A549 (cell line): ENCODE measurements at regions not wholly inside any gene's neighbourhood (a gene's known extent, or its start where the extent isn't known, plus 50 kb on each side); places are given as distances from the start of the nearest gene placed in this dataset.

Experiments
- CEBPB ChIP-seq, 2 experiments: fragments of >200 bp in 1 of 2; sonication (Bioruptor Twin) in 1 of 2; formaldehyde crosslinking in 1 of 2; IDR thresholded peaks; 2 replicates each; pipeline ENCODE4 v1.6.1; 2012 to 2016
- CTCF ChIP-seq: fragments of >200 bp; sonication (Bioruptor Twin); formaldehyde crosslinking; IDR thresholded peaks from 3 replicates; pipeline ENCODE4 v1.5.1; 2016
- ESRRA ChIP-seq: fragments of 150-350 bp; IDR thresholded peaks from 2 replicates; pipeline ENCODE4 v1.6.1; 2014; ENCODE audit warnings: mild to moderate bottlenecking, low read length, borderline replicate concordance
- JUN ChIP-seq, 2 experiments: fragments of >200 bp; sonication (Bioruptor Twin); formaldehyde crosslinking; IDR thresholded peaks; 2 replicates in 1 of 2; 3 replicates in 1 of 2; pipeline ENCODE4 v1.6.1; 2016 to 2017
- MAFK ChIP-seq: fragments of 450-650 bp; IDR thresholded peaks from 2 replicates; pipeline ENCODE4 v1.6.1; 2014; ENCODE audit not compliant: partially characterized antibody
- POLR2A ChIP-seq: IDR thresholded peaks from 2 replicates; pipeline ENCODE4 v1.6.1; 2012; ENCODE audit warnings: mild to moderate bottlenecking, low read length
- RCOR1 ChIP-seq: fragments of 150-350 bp; IDR thresholded peaks from 2 replicates; pipeline ENCODE4 v1.6.1; 2014; ENCODE audit warnings: antibody characterized with exemption, low read length, low read depth
- RNF2 ChIP-seq: fragments of 200-600 bp; sonication (generic); IDR thresholded peaks from 2 replicates; pipeline ENCODE4 v1.6.1; 2016; ENCODE audit warnings: low read depth, mild to moderate bottlenecking, antibody characterized with exemption, moderate library complexity, borderline replicate concordance
- TF ChIP-seq, protein P1 (sequence below): IDR thresholded peaks from 2 replicates; pipeline ENCODE4 v1.6.1; 2012

GRCh38 chr2:107028661-107029060, 142.7 kb upstream of the ST6GAL2 start:
- TF ChIP-seq CEBPB (IDR thresholded peaks at IDR 0.05) (no peak), JUN (IDR thresholded peaks at IDR 0.05) (no peak), RNF2 (no peak), RCOR1 (no peak), CTCF (no peak), POLR2A (no peak), ESRRA (no peak), MAFK (no peak)
- TF ChIP-seq, protein P1, sequence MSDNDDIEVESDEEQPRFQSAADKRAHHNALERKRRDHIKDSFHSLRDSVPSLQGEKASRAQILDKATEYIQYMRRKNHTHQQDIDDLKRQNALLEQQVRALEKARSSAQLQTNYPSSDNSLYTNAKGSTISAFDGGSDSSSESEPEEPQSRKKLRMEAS = no peak
